ENCODE measurements at regions not wholly inside any gene's neighbourhood (a gene's known extent, or its start where the extent isn't known, plus 50 kb on each side); places are given as distances from the start of the nearest gene placed in this dataset.

DNA sequence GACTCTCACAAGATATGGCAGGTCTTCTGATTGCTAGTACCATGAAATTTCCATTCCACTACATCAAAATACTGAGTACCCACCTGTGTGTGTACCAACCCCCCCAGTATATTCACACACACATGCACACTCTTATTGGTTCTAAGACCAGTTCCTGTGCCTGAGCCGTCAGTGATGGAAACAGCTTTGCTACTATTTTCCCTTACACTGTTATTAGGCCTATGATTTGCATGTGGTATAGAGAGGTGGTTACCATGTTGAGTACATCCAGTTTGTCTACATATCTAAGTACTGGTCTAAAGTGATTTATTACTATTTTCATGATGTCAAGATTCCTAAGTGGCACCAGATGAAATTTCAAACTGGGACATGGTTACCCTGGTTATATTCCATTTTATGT is 459.9 kb downstream of the BCKDHB start:
- Histone ChIP-seq H4K20me1 (ENCODE audit: insufficient read depth) (no peaks in the 10 kb centered on the region), H3F3A (ENCODE audit: insufficient read depth, low read length, poor library complexity, severe bottlenecking) (no peaks in the 10 kb centered on the region), H3K36me3 (ENCODE audit: insufficient read depth, low read length) (no peaks in the 10 kb centered on the region), H3K27me3 (ENCODE audit: insufficient read depth, low read depth, low read length) (no peaks in the 10 kb centered on the region), H3K27ac (ENCODE audit: low read length) (no peak overlapping the region), H3K79me2 (replicated peaks; ENCODE audit: insufficient read depth, low read length) (no peaks in the 10 kb centered on the region), H3K9me2 (ENCODE audit: insufficient read depth, low read length) (no peaks in the 10 kb centered on the region), H3K9ac (ENCODE audit: low read length) (no peak overlapping the region), H3K4me2 (ENCODE audit: low read length) (no peak overlapping the region), H2AFZ (ENCODE audit: low read depth, low read length) (no peak overlapping the region), H3K9me3 (ENCODE audit: low read length) (no peaks in the 10 kb centered on the region), H3K4me3 (ENCODE audit: low read length) (no peak overlapping the region)
- TF ChIP-seq RAD21 (conservative IDR thresholded peaks at IDR 0.05) = no peak
- no peak for TF ChIP-seq POLR2AphosphoS5 (IDR thresholded peaks at IDR 0.05)
- no peak for TF ChIP-seq EZH2 (IDR thresholded peaks at IDR 0.05; ENCODE audit: borderline replicate concordance, insufficient read depth, low read length, poor library complexity, severe bottlenecking)
- TF ChIP-seq EP300 (conservative IDR thresholded peaks at IDR 0.05; ENCODE audit: poor library complexity, severe bottlenecking) = no peak
- TF ChIP-seq, protein P1, sequence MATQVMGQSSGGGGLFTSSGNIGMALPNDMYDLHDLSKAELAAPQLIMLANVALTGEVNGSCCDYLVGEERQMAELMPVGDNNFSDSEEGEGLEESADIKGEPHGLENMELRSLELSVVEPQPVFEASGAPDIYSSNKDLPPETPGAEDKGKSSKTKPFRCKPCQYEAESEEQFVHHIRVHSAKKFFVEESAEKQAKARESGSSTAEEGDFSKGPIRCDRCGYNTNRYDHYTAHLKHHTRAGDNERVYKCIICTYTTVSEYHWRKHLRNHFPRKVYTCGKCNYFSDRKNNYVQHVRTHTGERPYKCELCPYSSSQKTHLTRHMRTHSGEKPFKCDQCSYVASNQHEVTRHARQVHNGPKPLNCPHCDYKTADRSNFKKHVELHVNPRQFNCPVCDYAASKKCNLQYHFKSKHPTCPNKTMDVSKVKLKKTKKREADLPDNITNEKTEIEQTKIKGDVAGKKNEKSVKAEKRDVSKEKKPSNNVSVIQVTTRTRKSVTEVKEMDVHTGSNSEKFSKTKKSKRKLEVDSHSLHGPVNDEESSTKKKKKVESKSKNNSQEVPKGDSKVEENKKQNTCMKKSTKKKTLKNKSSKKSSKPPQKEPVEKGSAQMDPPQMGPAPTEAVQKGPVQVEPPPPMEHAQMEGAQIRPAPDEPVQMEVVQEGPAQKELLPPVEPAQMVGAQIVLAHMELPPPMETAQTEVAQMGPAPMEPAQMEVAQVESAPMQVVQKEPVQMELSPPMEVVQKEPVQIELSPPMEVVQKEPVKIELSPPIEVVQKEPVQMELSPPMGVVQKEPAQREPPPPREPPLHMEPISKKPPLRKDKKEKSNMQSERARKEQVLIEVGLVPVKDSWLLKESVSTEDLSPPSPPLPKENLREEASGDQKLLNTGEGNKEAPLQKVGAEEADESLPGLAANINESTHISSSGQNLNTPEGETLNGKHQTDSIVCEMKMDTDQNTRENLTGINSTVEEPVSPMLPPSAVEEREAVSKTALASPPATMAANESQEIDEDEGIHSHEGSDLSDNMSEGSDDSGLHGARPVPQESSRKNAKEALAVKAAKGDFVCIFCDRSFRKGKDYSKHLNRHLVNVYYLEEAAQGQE (IDR thresholded peaks at IDR 0.05; ENCODE audit: borderline replicate concordance) = no peak
- TF ChIP-seq TAF1 (IDR thresholded peaks at IDR 0.05; ENCODE audit: low read depth) = no peak
- TF ChIP-seq, protein P2, sequence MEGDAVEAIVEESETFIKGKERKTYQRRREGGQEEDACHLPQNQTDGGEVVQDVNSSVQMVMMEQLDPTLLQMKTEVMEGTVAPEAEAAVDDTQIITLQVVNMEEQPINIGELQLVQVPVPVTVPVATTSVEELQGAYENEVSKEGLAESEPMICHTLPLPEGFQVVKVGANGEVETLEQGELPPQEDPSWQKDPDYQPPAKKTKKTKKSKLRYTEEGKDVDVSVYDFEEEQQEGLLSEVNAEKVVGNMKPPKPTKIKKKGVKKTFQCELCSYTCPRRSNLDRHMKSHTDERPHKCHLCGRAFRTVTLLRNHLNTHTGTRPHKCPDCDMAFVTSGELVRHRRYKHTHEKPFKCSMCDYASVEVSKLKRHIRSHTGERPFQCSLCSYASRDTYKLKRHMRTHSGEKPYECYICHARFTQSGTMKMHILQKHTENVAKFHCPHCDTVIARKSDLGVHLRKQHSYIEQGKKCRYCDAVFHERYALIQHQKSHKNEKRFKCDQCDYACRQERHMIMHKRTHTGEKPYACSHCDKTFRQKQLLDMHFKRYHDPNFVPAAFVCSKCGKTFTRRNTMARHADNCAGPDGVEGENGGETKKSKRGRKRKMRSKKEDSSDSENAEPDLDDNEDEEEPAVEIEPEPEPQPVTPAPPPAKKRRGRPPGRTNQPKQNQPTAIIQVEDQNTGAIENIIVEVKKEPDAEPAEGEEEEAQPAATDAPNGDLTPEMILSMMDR (IDR thresholded peaks at IDR 0.05; ENCODE audit: poor library complexity, severe bottlenecking) = no peak
- no peak for TF ChIP-seq MXI1 (conservative IDR thresholded peaks at IDR 0.05; ENCODE audit: poor library complexity, severe bottlenecking)
- TF ChIP-seq SMC3 (conservative IDR thresholded peaks at IDR 0.05; ENCODE audit: poor library complexity) = no peak

DNA sequence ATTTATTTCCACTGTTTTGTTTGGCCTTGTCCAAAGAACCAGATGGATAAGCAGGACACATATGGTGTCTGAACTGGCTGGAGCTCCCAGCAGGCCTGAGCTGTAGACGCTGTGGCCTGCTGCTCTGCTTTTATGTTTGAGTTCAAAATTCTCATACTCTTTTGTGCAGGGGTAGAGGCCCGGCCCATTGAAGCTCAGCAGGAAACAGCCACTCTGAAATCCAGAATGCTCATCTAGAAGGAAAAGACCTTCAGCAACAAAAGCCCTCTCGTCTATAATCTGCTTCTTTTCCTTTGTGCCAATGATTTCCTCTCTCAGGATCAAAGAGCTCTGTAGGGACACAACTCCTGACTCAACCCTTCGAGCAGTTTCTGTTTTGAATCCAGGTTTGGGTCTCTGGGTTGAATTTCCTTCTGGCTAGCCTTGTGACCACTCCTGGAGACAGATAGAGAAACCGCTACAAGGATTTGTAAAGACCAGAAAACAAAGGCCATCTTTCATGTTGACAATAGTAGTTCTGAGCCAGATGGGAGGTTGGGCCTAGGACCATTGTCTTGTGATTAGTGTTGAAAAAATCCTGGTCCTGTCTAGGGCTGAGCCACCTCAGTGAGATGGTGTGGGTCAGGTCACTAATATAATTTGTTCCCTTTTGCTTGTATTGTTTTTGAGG is 446.7 kb downstream of the BCKDHB start:
- Histone ChIP-seq H3K36me3 (ENCODE audit: insufficient read depth, low read length) (no peaks in the 10 kb centered on the region), H2AFZ (ENCODE audit: low read depth, low read length) (no peak overlapping the region), H3K4me3 (ENCODE audit: low read length) (no peak overlapping the region), H3K9me2 (ENCODE audit: insufficient read depth, low read length) (no peaks in the 10 kb centered on the region), H3K9me3 (ENCODE audit: low read length) (no peaks in the 10 kb centered on the region), H3K79me2 (replicated peaks; ENCODE audit: insufficient read depth, low read length) (no peaks in the 10 kb centered on the region), H3K27ac (ENCODE audit: low read length) (no peak overlapping the region), H3F3A (ENCODE audit: insufficient read depth, low read length, poor library complexity, severe bottlenecking) (no peaks in the 10 kb centered on the region), H4K20me1 (ENCODE audit: insufficient read depth) (no peaks in the 10 kb centered on the region), H3K4me2 (ENCODE audit: low read length) (no peak overlapping the region), H3K27me3 (ENCODE audit: insufficient read depth, low read depth, low read length) (no peaks in the 10 kb centered on the region), H3K9ac (ENCODE audit: low read length) (no peak overlapping the region)
- TF ChIP-seq POLR2AphosphoS5 (IDR thresholded peaks at IDR 0.05) (no peak), RAD21 (conservative IDR thresholded peaks at IDR 0.05) (no peak), EZH2 (IDR thresholded peaks at IDR 0.05; ENCODE audit: borderline replicate concordance, insufficient read depth, low read length, poor library complexity, severe bottlenecking) (no peak), EP300 (conservative IDR thresholded peaks at IDR 0.05; ENCODE audit: poor library complexity, severe bottlenecking) (no peak), MXI1 (conservative IDR thresholded peaks at IDR 0.05; ENCODE audit: poor library complexity, severe bottlenecking) (no peak), SMC3 (conservative IDR thresholded peaks at IDR 0.05; ENCODE audit: poor library complexity) (no peak)
- TF ChIP-seq, protein P2 (IDR thresholded peaks at IDR 0.05; ENCODE audit: poor library complexity, severe bottlenecking) = no peak
- TF ChIP-seq, protein P1 (IDR thresholded peaks at IDR 0.05; ENCODE audit: borderline replicate concordance) = no peak
